Right lobe of liver (tissue), 6 donors: ENCODE measurements at regions not wholly inside any gene's neighbourhood (a gene's known extent, or its start where the extent isn't known, plus 50 kb on each side); places are given as distances from the start of the nearest gene placed in this dataset.

Source experiments
- ATAC-seq, 4 donors: fragments of 200-7000 bp; cut with Tn5 transposase; one replicate each; pipeline ENCODE4 v1.9.1; 2020; ENCODE audit warnings: mild to moderate bottlenecking in 4 of 4, moderate library complexity in 4 of 4
- DNase-seq, 3 donors: peaks; one replicate each; pipeline ENCODE4 v3.0.0-alpha.2; 2020
- H3K27ac ChIP-seq, 3 donors: fragments of 200-600 bp; one replicate each; pipeline ENCODE4 v1.8.0; 2022
- H3K27me3 ChIP-seq, 2 donors: fragments of 200-600 bp; one replicate each; pipeline ENCODE4 v1.8.0; 2022
- H3K36me3 ChIP-seq, 4 donors: fragments of 200-600 bp; sonication (generic) in 1 of 4; one replicate each; pipeline versions ENCODE4 v1.5.1 to v1.8.0; 2017 to 2022; ENCODE audit warnings: control low read depth in 1 of 4
- H3K4me1 ChIP-seq, 4 donors: fragments of 200-600 bp; sonication (generic) in 1 of 4; one replicate each; pipeline versions ENCODE4 v1.5.1 to v1.8.0; 2017 to 2022; ENCODE audit warnings: control low read depth in 1 of 4
- H3K4me3 ChIP-seq, 3 donors: fragments of 200-600 bp; one replicate each; pipeline ENCODE4 v1.8.0; 2022
- H3K9me3 ChIP-seq, 4 donors: fragments of 200-600 bp; sonication (generic) in 1 of 4; one replicate each; pipeline versions ENCODE4 v1.5.1 to v1.8.0; 2017 to 2022; ENCODE audit warnings: control low read depth in 1 of 4
- CTCF ChIP-seq, 4 donors: fragments of 200-600 bp in 3 of 4; fragments of 450-650 bp in 1 of 4; IDR thresholded peaks; one replicate each; pipeline versions ENCODE4 v1.5.1 to v1.8.0; 2016 to 2022; ENCODE audit warnings: antibody characterized with exemption in 4 of 4, mild to moderate bottlenecking in 2 of 4
- POLR2A ChIP-seq: fragments of 450-650 bp; IDR thresholded peaks from one replicate; pipeline ENCODE4 v1.6.1; 2017; ENCODE audit warnings: antibody characterized with exemption, mild to moderate bottlenecking
- WGBS: methylation state at CpG from one replicate; pipeline ENCODE4 v1.1.6; 2018; ENCODE audit warnings: low coverage, low lambda C conversion rate; ENCODE audit not compliant: insufficient coverage; ENCODE audit errors: missing lambda C conversion rate; 5-methylcytosine and 5-hydroxymethylcytosine counted together
- intact Hi-C, 2 donors: fragments of 100-400 bp; cut with DNase I; formaldehyde crosslinking; loops; one replicate each; pipeline versions ENCODE4 v1.11.2 to v1.14.1; 2022
- donor health status: DM: no; HTN: yes; CAD: no.
- donor health status: DM: no; HTN: no; CAD: no.
- donor health status: DM: no; HTN: no; CAD: no.
- donor health status: DM: no; HTN: yes; CAD: no.
- donor health status: DM: no; HTN: yes; CAD: no.

- no peak for TF ChIP-seq CTCF (IDR thresholded peaks at IDR 0.05)
- no peak for TF ChIP-seq POLR2A
- Histone ChIP-seq H3K36me3 (no peaks in the 10 kb centered on the region), H3K4me1 (no peaks in the 10 kb centered on the region), H3K27me3 (no peaks in the 10 kb centered on the region), H3K27ac (no peak overlapping the region), H3K9me3 (no peaks in the 10 kb centered on the region), H3K4me3 (no peak overlapping the region)
- intact Hi-C loops, result no loop called here
- DNase-seq, result no peak
- no peak for ATAC-seq
- WGBS, result 64% methylated on average over 4 of the region's 4 CpGs
Observed at GRCh38 chr3:26068890-26069289, 279.0 kb downstream of the OXSM start.

DNA sequence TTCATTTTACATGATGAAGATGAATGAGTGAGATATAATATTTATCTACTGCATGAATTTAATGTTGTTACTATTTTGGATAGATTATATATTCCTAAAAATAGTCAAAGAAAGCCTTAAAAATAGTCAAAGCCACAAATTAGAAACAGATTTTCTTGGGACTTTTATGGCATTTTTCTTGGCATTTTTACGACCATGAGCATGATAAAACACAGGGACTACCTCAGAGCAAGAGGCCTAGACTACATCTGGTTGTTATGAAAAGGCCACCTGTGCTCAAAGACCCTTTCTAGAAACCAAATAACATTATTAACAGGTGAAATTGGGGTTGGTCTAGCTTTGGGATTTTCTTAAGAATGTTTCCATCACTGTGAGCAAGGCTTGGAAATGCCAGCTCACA is 281.0 kb downstream of the OXSM start:
- Histone ChIP-seq H3K9me3 (no peaks in the 10 kb centered on the region), H3K4me1 (no peaks in the 10 kb centered on the region), H3K27ac (no peak overlapping the region), H3K27me3 (no peaks in the 10 kb centered on the region), H3K4me3 (no peak overlapping the region), H3K36me3 (no peaks in the 10 kb centered on the region)
- DNase-seq (no peak), ATAC-seq (no peak)
- no peak for TF ChIP-seq POLR2A
- TF ChIP-seq CTCF (IDR thresholded peaks at IDR 0.05), result no peak
- 43% methylated on average over 1 of the region's 1 CpG for WGBS
- intact Hi-C loops, result no loop called here

GRCh38 chr3:26074080-26074479 is 284.2 kb downstream of the OXSM start:
- Histone ChIP-seq H3K27me3 (no peaks in the 10 kb centered on the region), H3K4me1 (no peaks in the 10 kb centered on the region), H3K4me3 (no peak overlapping the region), H3K36me3 (no peaks in the 10 kb centered on the region), H3K9me3 (no peaks in the 10 kb centered on the region), H3K27ac (no peak overlapping the region)
- 50% methylated on average over 1 of the region's 1 CpG for WGBS
- no peak for DNase-seq
- ATAC-seq, result no peak
- intact Hi-C loops, result no loop called here
- no peak for TF ChIP-seq POLR2A
- TF ChIP-seq CTCF (IDR thresholded peaks at IDR 0.05), result no peak

DNA sequence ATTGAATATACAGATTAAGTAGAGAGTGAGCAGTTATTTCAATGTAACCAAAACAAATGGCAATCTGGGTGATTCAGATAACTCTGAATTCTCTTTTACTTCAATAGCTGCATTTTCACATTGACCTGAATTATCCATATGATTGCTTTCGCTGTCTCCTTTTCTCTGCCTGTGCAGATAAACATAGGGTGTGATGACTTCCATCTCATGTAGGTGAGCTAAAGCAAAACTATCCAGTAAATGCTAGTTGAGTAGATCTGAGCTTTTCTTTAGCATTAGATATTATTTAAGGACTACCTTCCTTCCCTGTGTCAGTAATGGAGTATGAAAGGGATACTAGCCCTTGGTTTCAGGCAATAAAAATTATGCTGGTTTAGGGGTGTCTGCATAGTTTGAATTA is 288.6 kb downstream of the OXSM start:
- no peak for TF ChIP-seq CTCF (IDR thresholded peaks at IDR 0.05)
- no peak for TF ChIP-seq POLR2A
- DNase-seq, result no peak

DNA sequence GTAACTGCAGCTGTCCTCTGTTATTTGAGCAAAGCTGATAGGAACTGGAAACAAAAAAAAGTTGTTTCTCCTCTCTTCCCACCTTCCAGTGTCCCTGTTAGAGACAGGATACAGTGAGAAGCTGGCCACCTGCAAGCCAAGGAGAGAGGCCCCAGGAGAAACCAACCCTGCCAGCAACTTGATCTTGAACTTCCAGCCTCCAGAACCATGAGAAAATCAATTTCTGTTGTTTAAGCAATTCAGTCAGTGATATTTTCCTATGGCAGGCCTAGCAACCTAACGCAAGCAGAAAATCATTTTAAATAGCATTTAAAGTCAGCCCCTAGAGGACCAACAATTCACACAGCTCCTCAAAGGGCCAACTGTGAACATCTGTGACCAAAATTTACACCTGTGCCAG is 291.3 kb downstream of the OXSM start:
- no peak for DNase-seq
- Histone ChIP-seq H3K27me3 (no peaks in the 10 kb centered on the region), H3K4me3 (no peak overlapping the region), H3K9me3 (no peaks in the 10 kb centered on the region), H3K27ac (no peak overlapping the region), H3K4me1 (no peaks in the 10 kb centered on the region), H3K36me3 (no peaks in the 10 kb centered on the region)
- WGBS, result 80% methylated on average over 1 of the region's 1 CpG
- no peak for ATAC-seq
- no peak for TF ChIP-seq CTCF (IDR thresholded peaks at IDR 0.05)
- no peak for TF ChIP-seq POLR2A
- intact Hi-C loops, result no loop called here

More for the DNA sequence above, 288.6 kb downstream of the OXSM start:
- no peaks in the 10 kb centered on the region for H3K27me3 ChIP-seq
- no peak overlapping the region for H3K27ac ChIP-seq
- ATAC-seq, result no peak
- 52% methylated on average over 1 of the region's 1 CpG for WGBS
- intact Hi-C loops, result no loop called here
- H3K4me3 ChIP-seq, result no peak overlapping the region
- H3K36me3 ChIP-seq, result no peaks in the 10 kb centered on the region
- no peaks in the 10 kb centered on the region for H3K4me1 ChIP-seq
- H3K9me3 ChIP-seq, result no peaks in the 10 kb centered on the region
